GM12865 (cell line): ENCODE measurements at regions not wholly inside any gene's neighbourhood (a gene's known extent, or its start where the extent isn't known, plus 50 kb on each side); places are given as distances from the start of the nearest gene placed in this dataset.

Experiments
- DNase-seq: peaks from one replicate; pipeline ENCODE4 v3.0.0; 2010; ENCODE audit warnings: low read depth
- H3K4me3 ChIP-seq: 2 replicates; pipeline ENCODE4 v1.5.1; 2011; ENCODE audit warnings: mild to moderate bottlenecking, low read depth, low read length, control low read depth
- CTCF ChIP-seq: IDR thresholded peaks from 2 replicates; pipeline ENCODE4 v1.5.1; 2011; ENCODE audit warnings: low read length, control low read depth, low read depth, inconsistent platforms; ENCODE audit not compliant: insufficient read depth; ENCODE audit errors: missing control alignments

- no peak for DNase-seq
- H3K4me3 ChIP-seq: no peak overlapping the region
- no peak for TF ChIP-seq CTCF
Measured at GRCh38 chr11:134634897-134635831, 223.1 kb upstream of the B3GAT1 start.

- DNase-seq: no peak
- no peak for TF ChIP-seq CTCF
- H3K4me3 ChIP-seq: no peak overlapping the region
Measured at GRCh38 chr11:134633276-134633675, 221.2 kb upstream of the B3GAT1 start.

- no peak for DNase-seq
- no peak for TF ChIP-seq CTCF
- H3K4me3 ChIP-seq: no peak overlapping the region
Measured at GRCh38 chr11:134632347-134633119, 220.5 kb upstream of the B3GAT1 start.

- DNase-seq: no peak
- TF ChIP-seq CTCF: no peak
- H3K4me3 ChIP-seq: no peak overlapping the region
Measured at GRCh38 chr11:134630861-134631260, 218.8 kb upstream of the B3GAT1 start.

GRCh38 chr11:134628426-134628825 lies 216.4 kb upstream of the B3GAT1 start:
- H3K4me3 ChIP-seq: no peak overlapping the region
- DNase-seq: no peak
- no peak for TF ChIP-seq CTCF

- DNase-seq: no peak
- TF ChIP-seq CTCF: no peak
- no peak overlapping the region for H3K4me3 ChIP-seq
Measured at GRCh38 chr11:134626032-134626431, 214.0 kb upstream of the B3GAT1 start.

- TF ChIP-seq CTCF: no peak
- no peak overlapping the region for H3K4me3 ChIP-seq
- no peak for DNase-seq
Measured at GRCh38 chr11:134625631-134626030, 213.6 kb upstream of the B3GAT1 start.
